Endothelial cell of umbilical vein (primary cell): ENCODE measurements at regions not wholly inside any gene's neighbourhood (a gene's known extent, or its start where the extent isn't known, plus 50 kb on each side); places are given as distances from the start of the nearest gene placed in this dataset.
"Not testable (repeated sequence)": the region's sequence is repeated elsewhere in the genome, so short reads cannot be mapped to it uniquely, and the experiment has no call there.

Source experiments
- BruUV-seq: library from RNA; stranded (reverse); fragments of 400-500 nt; replicated peaks from 2 replicates; lab custom pipeline; 2021; lab: Mats Ljungman, UMichigan
- CTCF ChIA-PET: fragments of 300-600, 350-600 bp; sonication (Branson Sonifier 250); formaldehyde crosslinking; loops from one replicate; lab custom pipeline; 2021; ENCODE audit warnings: antibody characterized with exemption, inconsistent platforms; lab: Charles Lee
- POLR2A ChIA-PET: fragments of 300-600, 350-600 bp; sonication (Branson Sonifier 250); formaldehyde crosslinking; loops from one replicate; lab custom pipeline; 2021; ENCODE audit warnings: antibody characterized with exemption, inconsistent platforms; lab: Charles Lee
- DNase-seq: peaks from one replicate; pipeline ENCODE4 v3.0.0-alpha.2; 2011; ENCODE audit warnings: low read depth, low spot score
- FAIRE-seq: peaks from 2 replicates; lab custom pipeline; 2011; peaks lifted over from hg19 to GRCh38; lab: Jason Lieb, UNC
- H2AFZ ChIP-seq: 2 replicates; pipeline ENCODE4 v1.6.0; 2012; ENCODE audit warnings: low read depth, low read length, control low read depth, inconsistent platforms
- H3K27ac ChIP-seq: 2 replicates; pipeline ENCODE4 v1.5.1; 2011; ENCODE audit warnings: low read depth, mild to moderate bottlenecking, control low read depth, low read length, moderate library complexity; ENCODE audit not compliant: insufficient read depth
- H3K27me3 ChIP-seq, 2 experiments: 2 replicates each; pipeline versions ENCODE4 v1.6.0 to v1.6.1; 2011; ENCODE audit warnings: low read length in 2 of 2, mixed read lengths in 1 of 2; ENCODE audit not compliant: control insufficient read depth in 2 of 2, insufficient read depth in 2 of 2
- H3K36me3 ChIP-seq, 2 experiments: 2 replicates in 1 of 2; 3 replicates in 1 of 2; pipeline ENCODE4 v1.5.1; 2011; ENCODE audit warnings: low read length in 2 of 2, mild to moderate bottlenecking in 1 of 2, moderate library complexity in 1 of 2; ENCODE audit not compliant: control insufficient read depth in 2 of 2, insufficient read depth in 2 of 2; ENCODE audit errors: extremely low read depth in 1 of 2
- H3K4me1 ChIP-seq: 3 replicates; pipeline ENCODE4 v1.5.1; 2011; ENCODE audit warnings: mild to moderate bottlenecking, low read length; ENCODE audit not compliant: control insufficient read depth, insufficient read depth; ENCODE audit errors: extremely low read depth
- H3K4me2 ChIP-seq: 2 replicates; pipeline ENCODE4 v1.6.1; 2011; ENCODE audit warnings: low read length, control low read depth, mixed read lengths; ENCODE audit not compliant: insufficient read depth
- H3K4me3 ChIP-seq, 3 experiments: fragments of 200-600 bp in 1 of 3; sonication (generic), shearing (Covaris generic) in 1 of 3; replicated peaks in 1 of 3; 2 replicates each; pipeline ENCODE4 v1.5.1; 2011 to 2016; ENCODE audit warnings: control low read depth in 3 of 3, low read length in 3 of 3, mild to moderate bottlenecking in 2 of 3, inconsistent platforms in 1 of 3, low read depth in 1 of 3, moderate library complexity in 1 of 3; ENCODE audit not compliant: insufficient read depth in 1 of 3
- H3K79me2 ChIP-seq: 2 replicates; pipeline ENCODE4 v1.6.0; 2012; ENCODE audit warnings: low read length, inconsistent platforms; ENCODE audit not compliant: control insufficient read depth, insufficient read depth
- H3K9ac ChIP-seq: replicated peaks from 2 replicates; pipeline ENCODE3; 2011; ENCODE audit warnings: low read length, control low read depth; ENCODE audit not compliant: insufficient read depth; ENCODE audit errors: extremely low read depth
- H3K9me1 ChIP-seq: replicated peaks from 3 replicates; pipeline ENCODE4 v1.6.0; 2011; ENCODE audit warnings: mild to moderate bottlenecking, low read length; ENCODE audit not compliant: control insufficient read depth, insufficient read depth; ENCODE audit errors: extremely low read depth
- H3K9me3 ChIP-seq: replicated peaks from 2 replicates; pipeline ENCODE4 v1.5.1; 2012; ENCODE audit warnings: low read length, inconsistent platforms; ENCODE audit not compliant: control insufficient read depth, insufficient read depth
- H4K20me1 ChIP-seq: replicated peaks from 2 replicates; pipeline ENCODE3; 2011; ENCODE audit warnings: mild to moderate bottlenecking, low read length; ENCODE audit not compliant: control insufficient read depth, insufficient read depth; ENCODE audit errors: extremely low read depth
- EZH2 ChIP-seq: IDR thresholded peaks from 2 replicates; pipeline ENCODE4 v1.6.1; 2012; ENCODE audit warnings: borderline replicate concordance, low read depth, mild to moderate bottlenecking, moderate library complexity, low read length, inconsistent platforms; ENCODE audit not compliant: severe bottlenecking
- FOS ChIP-seq: IDR thresholded peaks from 2 replicates; pipeline ENCODE4 v1.6.1; 2011; ENCODE audit warnings: mild to moderate bottlenecking, low read length, moderate library complexity, borderline replicate concordance; ENCODE audit not compliant: insufficient read depth
- GATA2 ChIP-seq: IDR thresholded peaks from 2 replicates; pipeline ENCODE4 v1.7.0; 2011; ENCODE audit warnings: low read depth, mild to moderate bottlenecking, moderate library complexity, mixed read lengths, low read length; ENCODE audit not compliant: insufficient read length, insufficient read depth
- JUN ChIP-seq: IDR thresholded peaks from 2 replicates; pipeline ENCODE4 v1.6.1; 2011; ENCODE audit warnings: borderline replicate concordance, low read depth; ENCODE audit not compliant: insufficient read length, insufficient read depth
- MYC ChIP-seq: IDR thresholded peaks from one replicate; pipeline ENCODE4 v1.6.1; 2011; ENCODE audit warnings: mild to moderate bottlenecking, low read depth, low read length
- POLR2A ChIP-seq: IDR thresholded peaks from 2 replicates; pipeline ENCODE4 v1.6.1; 2012; ENCODE audit warnings: low read depth, mild to moderate bottlenecking, control low read depth, low read length
- POLR2AphosphoS5 ChIP-seq: IDR thresholded peaks from 2 replicates; pipeline ENCODE4 v1.6.1; 2012; ENCODE audit warnings: low read depth, mild to moderate bottlenecking, control low read depth, low read length, moderate library complexity; ENCODE audit not compliant: insufficient read depth
- dilution Hi-C: fragments of 300-500 bp; cut with MboI; formaldehyde crosslinking; loops from one replicate; pipeline ENCODE4 v1.15.0; 2019; ENCODE audit warnings: low sequenced_read_pairs; ENCODE audit not compliant: extremely low pct_ligation_motif_present
- intact Hi-C: fragments of 100-400 bp; cut with micrococcal nuclease; formaldehyde crosslinking; loops from one replicate; pipeline ENCODE4 v1.10.0; 2022
- TF ChIP-seq, protein P1 (sequence below): IDR thresholded peaks from 2 replicates; pipeline ENCODE4 v1.6.1; 2011; ENCODE audit not compliant: insufficient read depth, insufficient read length
- TF ChIP-seq, protein P2 (sequence below), 2 donors: IDR thresholded peaks; 1 replicate in 1 of 2; 2 replicates in 1 of 2; pipeline ENCODE4 v1.5.1; 2011; ENCODE audit warnings: low read length in 2 of 2, mild to moderate bottlenecking in 2 of 2, moderate library complexity in 2 of 2, control low read depth in 1 of 2, inconsistent platforms in 1 of 2, low read depth in 1 of 2; ENCODE audit not compliant: insufficient read depth in 1 of 2; ENCODE audit errors: extremely low read depth in 1 of 2

DNA sequence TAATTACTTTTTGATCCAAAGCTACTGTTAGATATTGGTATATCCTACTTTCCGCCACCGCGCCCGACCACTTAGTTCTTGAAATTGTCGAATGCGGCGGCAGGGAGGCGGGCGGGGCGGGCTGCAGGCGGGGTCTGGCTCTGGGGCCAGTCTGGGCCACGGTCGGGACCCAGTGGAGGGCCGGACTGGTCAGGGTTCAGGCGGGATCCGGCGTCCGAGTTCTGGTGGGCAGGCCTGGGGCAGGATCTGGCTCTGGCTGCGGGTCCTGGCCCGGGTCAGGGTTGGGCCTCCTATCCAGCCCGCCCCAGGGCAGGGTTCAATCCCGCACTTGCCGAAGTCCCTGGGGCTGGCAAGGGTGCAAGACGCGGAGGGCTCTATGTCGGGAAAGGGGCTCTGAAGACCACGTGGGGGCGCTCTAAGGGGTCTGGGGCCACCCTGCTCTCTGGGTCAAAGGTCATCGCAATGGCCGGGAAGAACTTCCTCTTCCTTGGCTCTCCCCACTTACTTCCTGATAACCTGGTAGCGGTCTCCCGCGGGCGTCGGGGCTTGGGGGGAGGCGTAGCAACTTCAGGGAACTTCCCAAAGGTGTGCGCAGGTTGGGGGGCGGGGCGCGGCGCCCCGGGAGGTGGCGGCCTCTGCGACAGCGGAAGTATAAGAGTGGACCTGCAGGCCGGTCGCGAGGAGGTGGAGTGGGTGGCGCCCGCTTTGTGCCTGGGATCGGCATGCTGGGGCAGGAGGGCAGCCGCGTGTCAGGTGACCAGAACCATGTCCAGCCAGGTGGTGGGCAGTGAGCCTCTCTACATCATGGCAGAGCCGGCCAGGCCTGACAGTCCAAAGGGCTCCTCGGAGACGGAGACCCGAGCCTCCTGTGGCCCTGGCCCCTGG, 83.4 kb downstream of the MRPL57 start:
- no peak overlapping the region for H3K9ac ChIP-seq
- H4K20me1 ChIP-seq, result no peaks in the 10 kb centered on the region
- no peaks in the 10 kb centered on the region for H3K9me1 ChIP-seq
- dilution Hi-C loops, result no loop called here
- no peaks in the 10 kb centered on the region for H3K79me2 ChIP-seq
- H3K27ac ChIP-seq, result no peak overlapping the region
- FAIRE-seq (no peak), DNase-seq (no peak)
- ChIA-PET POLR2A (no interaction called here), CTCF (interaction anchor here (1.4 kb wide), 1 partner anchor 12 kb away, joined by 3 read pairs; no protein-coding TSS in a partner anchor)
- H3K9me3 ChIP-seq, result no peaks in the 10 kb centered on the region
- H3K36me3 ChIP-seq, result no peaks in the 10 kb centered on the region
- no peak overlapping the region for H2AFZ ChIP-seq
- H3K27me3 ChIP-seq, result peaks cover 0 to 2% of the 10 kb centered on the region in 2 experiments
- TF ChIP-seq MYC (no peak), POLR2AphosphoS5 (no peak), JUN (no peak), GATA2 (no peak), FOS (no peak), EZH2 (no peak), POLR2A (no peak)
- TF ChIP-seq, protein P1, sequence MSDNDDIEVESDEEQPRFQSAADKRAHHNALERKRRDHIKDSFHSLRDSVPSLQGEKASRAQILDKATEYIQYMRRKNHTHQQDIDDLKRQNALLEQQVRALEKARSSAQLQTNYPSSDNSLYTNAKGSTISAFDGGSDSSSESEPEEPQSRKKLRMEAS, result no peak
- TF ChIP-seq, protein P2, sequence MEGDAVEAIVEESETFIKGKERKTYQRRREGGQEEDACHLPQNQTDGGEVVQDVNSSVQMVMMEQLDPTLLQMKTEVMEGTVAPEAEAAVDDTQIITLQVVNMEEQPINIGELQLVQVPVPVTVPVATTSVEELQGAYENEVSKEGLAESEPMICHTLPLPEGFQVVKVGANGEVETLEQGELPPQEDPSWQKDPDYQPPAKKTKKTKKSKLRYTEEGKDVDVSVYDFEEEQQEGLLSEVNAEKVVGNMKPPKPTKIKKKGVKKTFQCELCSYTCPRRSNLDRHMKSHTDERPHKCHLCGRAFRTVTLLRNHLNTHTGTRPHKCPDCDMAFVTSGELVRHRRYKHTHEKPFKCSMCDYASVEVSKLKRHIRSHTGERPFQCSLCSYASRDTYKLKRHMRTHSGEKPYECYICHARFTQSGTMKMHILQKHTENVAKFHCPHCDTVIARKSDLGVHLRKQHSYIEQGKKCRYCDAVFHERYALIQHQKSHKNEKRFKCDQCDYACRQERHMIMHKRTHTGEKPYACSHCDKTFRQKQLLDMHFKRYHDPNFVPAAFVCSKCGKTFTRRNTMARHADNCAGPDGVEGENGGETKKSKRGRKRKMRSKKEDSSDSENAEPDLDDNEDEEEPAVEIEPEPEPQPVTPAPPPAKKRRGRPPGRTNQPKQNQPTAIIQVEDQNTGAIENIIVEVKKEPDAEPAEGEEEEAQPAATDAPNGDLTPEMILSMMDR (IDR thresholded peaks at IDR 0.05; ENCODE audit: extremely low read depth in 1 of 2, insufficient read depth in 1 of 2, low read depth in 1 of 2, low read length in 2 of 2), result no peak
- no peak overlapping the region for H3K4me3 ChIP-seq
- no TSS peak for BruUV-seq
- H3K4me1 ChIP-seq, result no peaks in the 10 kb centered on the region
- intact Hi-C loops, result loop anchor here (5.0 kb wide), 1 partner anchor 1148 kb away; no protein-coding TSS in a partner anchor
- no peak overlapping the region for H3K4me2 ChIP-seq

DNA sequence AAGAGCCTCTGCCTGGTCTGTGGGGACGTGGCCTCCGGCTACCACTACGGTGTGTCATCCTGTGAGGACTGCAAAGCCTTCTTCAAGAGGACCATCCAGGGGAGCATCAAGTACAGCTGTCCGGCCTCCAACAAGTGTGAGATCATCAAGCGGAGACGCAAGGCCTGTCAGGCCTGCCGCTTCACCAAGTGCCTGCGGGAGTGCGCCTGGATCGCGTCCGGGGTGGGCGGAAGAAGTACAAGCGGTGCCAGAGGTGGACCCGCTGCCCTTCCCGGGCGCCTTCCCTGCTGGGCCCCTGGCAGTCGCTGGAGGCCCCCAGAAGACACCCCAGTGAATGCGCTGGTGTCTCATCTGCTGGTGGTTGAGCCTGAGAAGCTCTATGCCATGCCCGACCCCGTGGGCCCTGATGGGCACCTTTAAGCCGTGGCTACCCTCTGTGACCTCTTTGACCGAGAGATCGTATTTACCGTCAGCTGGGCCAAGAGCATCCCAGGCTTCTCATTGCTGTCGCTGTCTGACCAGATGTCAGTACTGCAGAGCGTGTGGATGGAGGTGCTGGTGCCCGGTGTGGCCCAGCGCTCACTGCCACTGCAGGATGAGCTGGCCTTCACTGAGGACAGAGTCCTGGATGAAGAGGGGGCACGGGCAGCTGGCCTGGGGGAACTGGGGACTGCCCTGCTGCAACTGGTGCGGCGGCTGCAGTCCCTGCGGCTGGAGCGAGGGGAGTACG, 84.3 kb downstream of the MRPL57 start:
- H3K27me3 ChIP-seq, BruUV-seq, POLR2A ChIA-PET, H3K9me3 ChIP-seq, intact Hi-C loops, DNase-seq, H3K4me2 ChIP-seq, H3K4me1 ChIP-seq, FAIRE-seq, H3K9ac ChIP-seq, H3K27ac ChIP-seq, H3K4me3 ChIP-seq, H2AFZ ChIP-seq, H3K36me3 ChIP-seq, dilution Hi-C loops, H4K20me1 ChIP-seq, H3K9me1 ChIP-seq, H3K79me2 ChIP-seq, CTCF ChIA-PET: not testable (repeated sequence)
